ENCODE measurements at regions not wholly inside any gene's neighbourhood (a gene's known extent, or its start where the extent isn't known, plus 50 kb on each side); places are given as distances from the start of the nearest gene placed in this dataset.

- H3K9me3 ChIP-seq (ENCODE audit: control insufficient read depth in 1 of 2, low read length in 2 of 2) = no peaks in the 10 kb centered on the region
- H3K4me1 ChIP-seq (ENCODE audit: control insufficient read depth in 1 of 2, insufficient read depth in 2 of 2, low read length in 2 of 2) = no peaks in the 10 kb centered on the region
- no peaks in the 10 kb centered on the region for H3K27me3 ChIP-seq (ENCODE audit: low read depth, low read length)
- no peak overlapping the region for H3K4me3 ChIP-seq (ENCODE audit: low read depth in 1 of 2, low read length in 2 of 2)
- H3K27ac ChIP-seq (ENCODE audit: low read length) = no peak overlapping the region
- no peaks in the 10 kb centered on the region for H3K36me3 ChIP-seq (ENCODE audit: control insufficient read depth in 1 of 2, insufficient read depth in 2 of 2, low read length in 2 of 2)
Observed at GRCh38 chr14:84674636-84675035, 855.3 kb upstream of the FLRT2 start.

- H3K27ac ChIP-seq (ENCODE audit: low read length) = no peak overlapping the region
- H3K36me3 ChIP-seq (ENCODE audit: control insufficient read depth in 1 of 2, insufficient read depth in 2 of 2, low read length in 2 of 2) = no peaks in the 10 kb centered on the region
- no peaks in the 10 kb centered on the region for H3K9me3 ChIP-seq (ENCODE audit: control insufficient read depth in 1 of 2, low read length in 2 of 2)
- no peaks in the 10 kb centered on the region for H3K4me1 ChIP-seq (ENCODE audit: control insufficient read depth in 1 of 2, insufficient read depth in 2 of 2, low read length in 2 of 2)
- no peaks in the 10 kb centered on the region for H3K27me3 ChIP-seq (ENCODE audit: low read depth, low read length)
- H3K4me3 ChIP-seq (ENCODE audit: low read depth in 1 of 2, low read length in 2 of 2) = no peak overlapping the region
Observed at GRCh38 chr14:84686550-84686949, 843.4 kb upstream of the FLRT2 start.

DNA sequence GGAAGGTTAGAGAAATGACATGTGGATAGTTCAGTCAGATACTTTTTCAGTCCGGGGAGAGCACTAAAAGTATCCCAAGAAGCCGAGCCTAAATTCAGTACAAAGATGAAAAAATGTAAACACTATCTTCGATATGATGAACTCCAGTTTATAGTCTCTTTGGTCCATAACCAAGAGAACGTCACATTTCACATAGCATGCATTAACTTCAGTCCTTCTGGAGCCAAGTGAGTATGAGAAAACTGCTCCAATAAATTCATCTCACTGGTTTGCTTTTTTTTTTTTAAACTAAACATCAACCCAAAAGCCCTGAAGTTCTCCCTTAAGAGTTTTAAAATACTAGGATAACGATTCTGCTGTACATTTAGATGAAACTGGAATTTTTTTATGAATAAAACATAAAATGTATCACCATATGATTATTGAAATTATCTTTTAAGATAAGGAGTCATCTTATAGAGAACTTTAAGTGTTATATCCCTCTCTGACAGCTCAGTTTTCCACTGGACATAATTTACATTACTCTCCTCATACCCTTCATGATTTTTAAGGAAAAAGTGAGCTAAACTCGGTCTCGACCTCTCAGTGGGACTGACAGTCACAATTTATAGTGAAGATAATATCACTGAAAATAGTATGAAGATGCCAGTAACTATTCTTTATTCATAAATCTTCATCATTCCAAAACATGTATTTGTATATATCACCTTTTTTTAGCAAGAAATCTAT is 841.5 kb upstream of the FLRT2 start:
- Histone ChIP-seq H3K9me3 (ENCODE audit: control insufficient read depth in 1 of 2, low read length in 2 of 2) (no peaks in the 10 kb centered on the region), H3K4me3 (ENCODE audit: low read depth in 1 of 2, low read length in 2 of 2) (no peak overlapping the region), H3K27ac (ENCODE audit: low read length) (no peak overlapping the region), H3K4me1 (ENCODE audit: control insufficient read depth in 1 of 2, insufficient read depth in 2 of 2, low read length in 2 of 2) (no peaks in the 10 kb centered on the region), H3K27me3 (ENCODE audit: low read depth, low read length) (no peaks in the 10 kb centered on the region), H3K36me3 (ENCODE audit: control insufficient read depth in 1 of 2, insufficient read depth in 2 of 2, low read length in 2 of 2) (no peaks in the 10 kb centered on the region)

- no peak overlapping the region for H3K27ac ChIP-seq (ENCODE audit: low read length)
- H3K27me3 ChIP-seq (ENCODE audit: low read depth, low read length) = no peaks in the 10 kb centered on the region
- H3K4me1 ChIP-seq (ENCODE audit: control insufficient read depth in 1 of 2, insufficient read depth in 2 of 2, low read length in 2 of 2) = peaks cover 0 to 10% of the 10 kb centered on the region in 2 donors
- H3K9me3 ChIP-seq (ENCODE audit: control insufficient read depth in 1 of 2, low read length in 2 of 2) = peaks cover 0 to 3% of the 10 kb centered on the region in 2 donors
- no peak overlapping the region for H3K4me3 ChIP-seq (ENCODE audit: low read depth in 1 of 2, low read length in 2 of 2)
- H3K36me3 ChIP-seq (ENCODE audit: control insufficient read depth in 1 of 2, insufficient read depth in 2 of 2, low read length in 2 of 2) = no peaks in the 10 kb centered on the region
Observed at GRCh38 chr14:84694161-84694560, 835.8 kb upstream of the FLRT2 start.

GRCh38 chr14:84704601-84705000 is 825.3 kb upstream of the FLRT2 start:
- H3K27me3 ChIP-seq (ENCODE audit: low read depth, low read length) = no peaks in the 10 kb centered on the region
- no peak overlapping the region for H3K4me3 ChIP-seq (ENCODE audit: low read depth in 1 of 2, low read length in 2 of 2)
- H3K27ac ChIP-seq (ENCODE audit: low read length) = no peak overlapping the region
- no peaks in the 10 kb centered on the region for H3K9me3 ChIP-seq (ENCODE audit: control insufficient read depth in 1 of 2, low read length in 2 of 2)
- H3K36me3 ChIP-seq (ENCODE audit: control insufficient read depth in 1 of 2, insufficient read depth in 2 of 2, low read length in 2 of 2) = no peaks in the 10 kb centered on the region
- H3K4me1 ChIP-seq (ENCODE audit: control insufficient read depth in 1 of 2, insufficient read depth in 2 of 2, low read length in 2 of 2) = no peaks in the 10 kb centered on the region

- Histone ChIP-seq H3K27ac (ENCODE audit: low read length) (no peak overlapping the region), H3K27me3 (ENCODE audit: low read depth, low read length) (no peaks in the 10 kb centered on the region), H3K9me3 (ENCODE audit: control insufficient read depth in 1 of 2, low read length in 2 of 2) (no peaks in the 10 kb centered on the region), H3K36me3 (ENCODE audit: control insufficient read depth in 1 of 2, insufficient read depth in 2 of 2, low read length in 2 of 2) (no peaks in the 10 kb centered on the region), H3K4me3 (ENCODE audit: low read depth in 1 of 2, low read length in 2 of 2) (no peak overlapping the region), H3K4me1 (ENCODE audit: control insufficient read depth in 1 of 2, insufficient read depth in 2 of 2, low read length in 2 of 2) (no peaks in the 10 kb centered on the region)
Observed at GRCh38 chr14:84707830-84708229, 822.1 kb upstream of the FLRT2 start.

DNA sequence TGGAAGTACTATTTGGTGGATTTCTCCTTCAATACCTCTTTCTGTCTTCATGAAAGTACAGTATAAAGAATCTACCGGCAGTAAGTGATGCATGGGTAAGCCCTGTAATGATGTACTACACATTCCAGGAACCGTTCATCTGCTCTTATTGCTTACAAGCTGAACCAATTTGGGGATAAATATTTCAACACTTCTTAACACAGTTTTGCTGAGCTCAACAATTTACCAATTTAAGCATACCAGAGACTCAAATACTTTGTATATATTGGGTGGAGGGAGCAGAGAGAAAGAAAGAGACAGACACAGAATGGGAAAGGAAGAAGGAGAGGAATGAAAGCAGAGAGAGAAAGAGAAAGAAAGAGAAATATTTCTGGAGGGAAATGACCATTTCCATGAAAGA is 821.1 kb upstream of the FLRT2 start:
- Histone ChIP-seq H3K4me1 (ENCODE audit: control insufficient read depth in 1 of 2, insufficient read depth in 2 of 2, low read length in 2 of 2) (no peaks in the 10 kb centered on the region), H3K4me3 (ENCODE audit: low read depth in 1 of 2, low read length in 2 of 2) (no peak overlapping the region), H3K36me3 (ENCODE audit: control insufficient read depth in 1 of 2, insufficient read depth in 2 of 2, low read length in 2 of 2) (no peaks in the 10 kb centered on the region), H3K27ac (ENCODE audit: low read length) (no peak overlapping the region), H3K27me3 (ENCODE audit: low read depth, low read length) (no peaks in the 10 kb centered on the region), H3K9me3 (ENCODE audit: control insufficient read depth in 1 of 2, low read length in 2 of 2) (no peaks in the 10 kb centered on the region)

GRCh38 chr14:84726471-84726870 is 803.5 kb upstream of the FLRT2 start:
- Histone ChIP-seq H3K9me3 (ENCODE audit: control insufficient read depth in 1 of 2, low read length in 2 of 2) (no peaks in the 10 kb centered on the region), H3K36me3 (ENCODE audit: control insufficient read depth in 1 of 2, insufficient read depth in 2 of 2, low read length in 2 of 2) (no peaks in the 10 kb centered on the region), H3K4me1 (ENCODE audit: control insufficient read depth in 1 of 2, insufficient read depth in 2 of 2, low read length in 2 of 2) (no peaks in the 10 kb centered on the region), H3K4me3 (ENCODE audit: low read depth in 1 of 2, low read length in 2 of 2) (no peak overlapping the region), H3K27me3 (ENCODE audit: low read depth, low read length) (no peaks in the 10 kb centered on the region), H3K27ac (ENCODE audit: low read length) (no peak overlapping the region)

DNA sequence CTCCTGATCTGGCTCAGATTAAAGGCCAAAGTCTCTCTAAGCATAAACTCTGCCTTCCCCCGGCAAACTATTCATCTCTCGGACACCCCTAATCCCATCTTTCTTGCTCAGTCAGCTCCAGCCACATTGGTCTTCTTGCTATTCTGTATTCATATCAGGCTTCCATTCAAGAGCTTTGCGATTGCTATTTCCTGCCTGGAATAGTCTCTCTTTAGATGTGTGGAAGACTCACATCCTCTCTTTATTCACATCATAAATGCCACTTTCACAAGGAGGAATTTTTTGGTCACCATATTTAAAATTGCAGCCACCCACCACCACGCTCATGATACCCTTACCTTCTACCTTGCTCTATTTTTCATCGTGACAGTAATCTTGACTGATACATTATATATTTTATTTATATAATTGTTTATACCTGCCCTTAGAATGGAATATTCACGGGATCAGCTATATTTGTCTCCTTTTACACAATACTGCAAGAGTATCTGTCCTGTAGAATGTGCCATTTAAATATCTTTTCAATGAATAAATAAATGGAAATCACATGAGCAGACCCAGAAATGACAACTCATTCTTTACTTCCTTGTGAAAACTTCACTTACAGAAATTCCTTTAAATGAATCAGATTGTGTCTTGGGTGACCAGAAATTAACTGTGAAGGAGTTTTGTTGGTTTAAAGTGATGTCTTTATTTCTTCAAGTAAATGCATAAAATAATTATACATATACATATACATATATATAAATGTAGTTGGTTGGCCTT is 780.6 kb upstream of the FLRT2 start:
- no peaks in the 10 kb centered on the region for H3K4me1 ChIP-seq (ENCODE audit: control insufficient read depth in 1 of 2, insufficient read depth in 2 of 2, low read length in 2 of 2)
- H3K4me3 ChIP-seq (ENCODE audit: low read depth in 1 of 2, low read length in 2 of 2) = no peak overlapping the region
- no peaks in the 10 kb centered on the region for H3K27me3 ChIP-seq (ENCODE audit: low read depth, low read length)
- H3K36me3 ChIP-seq (ENCODE audit: control insufficient read depth in 1 of 2, insufficient read depth in 2 of 2, low read length in 2 of 2) = no peaks in the 10 kb centered on the region
- no peaks in the 10 kb centered on the region for H3K9me3 ChIP-seq (ENCODE audit: control insufficient read depth in 1 of 2, low read length in 2 of 2)
- no peak overlapping the region for H3K27ac ChIP-seq (ENCODE audit: low read length)

DNA sequence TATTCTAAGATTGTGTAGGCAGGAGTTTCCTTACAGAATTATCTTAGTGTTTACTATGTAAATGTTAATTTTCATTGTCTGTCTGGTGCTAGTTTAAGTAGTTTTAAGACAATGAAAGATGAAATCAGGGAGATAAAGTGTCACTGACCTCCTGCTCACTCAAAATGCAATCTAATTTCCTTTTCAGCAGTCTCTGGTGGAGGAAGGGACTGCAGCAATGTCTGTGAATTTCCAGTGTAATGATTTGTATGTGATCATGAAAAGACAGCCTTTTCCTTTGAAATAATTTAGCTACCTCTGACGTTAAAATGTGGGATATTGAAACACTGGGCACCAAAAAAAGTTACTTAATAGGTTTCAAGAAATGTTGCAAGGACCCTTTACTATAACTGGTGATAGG is 779.7 kb upstream of the FLRT2 start:
- no peak overlapping the region for H3K4me3 ChIP-seq (ENCODE audit: low read depth in 1 of 2, low read length in 2 of 2)
- no peaks in the 10 kb centered on the region for H3K9me3 ChIP-seq (ENCODE audit: control insufficient read depth in 1 of 2, low read length in 2 of 2)
- H3K27me3 ChIP-seq (ENCODE audit: low read depth, low read length) = no peaks in the 10 kb centered on the region
- H3K27ac ChIP-seq (ENCODE audit: low read length) = no peak overlapping the region
- H3K4me1 ChIP-seq (ENCODE audit: control insufficient read depth in 1 of 2, insufficient read depth in 2 of 2, low read length in 2 of 2) = no peaks in the 10 kb centered on the region
- H3K36me3 ChIP-seq (ENCODE audit: control insufficient read depth in 1 of 2, insufficient read depth in 2 of 2, low read length in 2 of 2) = no peaks in the 10 kb centered on the region

DNA sequence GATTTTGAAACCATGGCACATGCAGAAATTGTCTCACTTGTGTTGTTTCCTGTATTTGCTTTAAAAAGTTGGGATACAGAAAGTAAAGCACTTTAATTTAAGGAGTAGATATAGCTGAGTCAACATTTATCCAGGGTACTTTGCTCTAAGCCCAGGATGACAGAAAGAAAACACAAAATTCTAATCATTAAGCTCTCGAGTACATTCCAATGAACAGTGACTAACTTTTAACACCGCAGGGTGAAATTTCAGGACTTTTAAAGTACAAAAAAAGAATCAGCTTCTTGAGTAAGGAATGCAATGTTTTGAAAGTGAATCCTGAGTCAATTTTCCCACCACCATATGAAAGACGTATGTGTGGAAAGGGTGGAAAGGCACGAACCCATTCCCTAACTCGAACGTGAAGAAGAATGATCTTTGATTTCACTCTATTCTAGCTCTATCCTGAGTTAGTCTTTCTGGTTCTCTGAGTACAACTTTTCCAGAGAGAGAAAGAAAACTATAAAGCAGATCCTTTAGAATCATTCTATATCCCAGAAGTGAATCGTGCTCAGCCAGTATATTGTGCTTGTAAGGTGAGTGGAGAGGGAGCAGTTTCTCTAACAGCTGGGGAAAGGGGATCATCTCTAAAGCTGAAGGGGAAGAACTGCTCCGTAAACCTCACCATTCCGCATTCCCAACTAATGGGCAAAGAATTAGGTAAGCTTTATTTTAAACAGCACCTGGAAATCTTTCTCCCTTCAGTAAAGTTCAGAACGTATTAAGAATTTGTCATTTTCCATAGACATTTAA is 779.0 kb upstream of the FLRT2 start:
- Histone ChIP-seq H3K27me3 (ENCODE audit: low read depth, low read length) (no peaks in the 10 kb centered on the region), H3K4me3 (ENCODE audit: low read depth in 1 of 2, low read length in 2 of 2) (no peak overlapping the region), H3K27ac (ENCODE audit: low read length) (no peak overlapping the region), H3K36me3 (ENCODE audit: control insufficient read depth in 1 of 2, insufficient read depth in 2 of 2, low read length in 2 of 2) (no peaks in the 10 kb centered on the region), H3K9me3 (ENCODE audit: control insufficient read depth in 1 of 2, low read length in 2 of 2) (no peaks in the 10 kb centered on the region), H3K4me1 (ENCODE audit: control insufficient read depth in 1 of 2, insufficient read depth in 2 of 2, low read length in 2 of 2) (no peaks in the 10 kb centered on the region)
